ENCODE measurements at regions not wholly inside any gene's neighbourhood (a gene's known extent, or its start where the extent isn't known, plus 50 kb on each side); places are given as distances from the start of the nearest gene placed in this dataset.
"Not testable (repeated sequence)": the region's sequence is repeated elsewhere in the genome, so short reads cannot be mapped to it uniquely, and the experiment has no call there.

GRCh38 chr1:244334842-244335241 is 116.9 kb downstream of the ADSS2 start:
- not testable (repeated sequence) for TF ChIP-seq EZH2 (IDR thresholded peaks at IDR 0.05); POLR2AphosphoS5 (IDR thresholded peaks at IDR 0.05; ENCODE audit: borderline replicate concordance, low read depth, low read length)

All from SK-N-MC (cell line).